Transverse colon (tissue), 4 donors: ENCODE measurements at regions not wholly inside any gene's neighbourhood (a gene's known extent, or its start where the extent isn't known, plus 50 kb on each side); places are given as distances from the start of the nearest gene placed in this dataset.

ENCODE experiments used
- DNase-seq: peaks from one replicate; pipeline ENCODE4 v3.0.0-alpha.2; 2019
- H3K27ac ChIP-seq, 4 donors: fragments of 200-600 bp; sonication (generic); 2 replicates each; pipeline ENCODE4 v1.5.1; 2016 to 2018; ENCODE audit warnings: inconsistent platforms in 4 of 4
- H3K27me3 ChIP-seq: fragments of 200-600 bp; sonication (generic); 2 replicates; pipeline ENCODE4 v1.5.1; 2017; ENCODE audit warnings: inconsistent platforms
- H3K36me3 ChIP-seq, 4 donors: fragments of 200-600 bp; sonication (generic); 2 replicates each; pipeline ENCODE4 v1.5.1; 2017 to 2019; ENCODE audit warnings: inconsistent platforms in 4 of 4
- H3K4me1 ChIP-seq, 4 donors: fragments of 200-600 bp; sonication (generic); 2 replicates each; pipeline ENCODE4 v1.5.1; 2017 to 2020; ENCODE audit warnings: inconsistent platforms in 4 of 4
- H3K4me3 ChIP-seq, 4 donors: fragments of 200-600 bp; sonication (generic); 1 replicate in 1 of 4; 2 replicates in 3 of 4; pipeline versions ENCODE4 v1.5.1 to v1.6.1; 2017 to 2019; ENCODE audit warnings: inconsistent platforms in 4 of 4
- H3K9me3 ChIP-seq, 2 donors: fragments of 200-600 bp; sonication (generic); 2 replicates each; pipeline ENCODE4 v1.5.1; 2017 to 2019; ENCODE audit warnings: inconsistent platforms in 2 of 2
- CTCF ChIP-seq, 5 experiments: fragments of 200-600 bp in 3 of 5; fragments of 450-650 bp in 2 of 5; sonication (generic) in 3 of 5; IDR thresholded peaks; 1 replicate in 2 of 5; 2 replicates in 3 of 5; pipeline ENCODE4 v1.5.1; 2016 to 2017; ENCODE audit warnings: antibody characterized with exemption in 5 of 5, inconsistent platforms in 3 of 5, mild to moderate bottlenecking in 2 of 5, moderate library complexity in 1 of 5
- EP300 ChIP-seq: sonication (generic); formaldehyde crosslinking; IDR thresholded peaks from one replicate; pipeline ENCODE4 v1.6.1; 2017; ENCODE audit warnings: antibody characterized with exemption, low read depth
- POLR2A ChIP-seq: fragments of 450-650 bp; IDR thresholded peaks from one replicate; pipeline ENCODE4 v1.6.1; 2016; ENCODE audit warnings: antibody characterized with exemption, mild to moderate bottlenecking, moderate library complexity
- POLR2AphosphoS5 ChIP-seq, 3 donors: sonication (generic); formaldehyde crosslinking; IDR thresholded peaks; one replicate each; pipeline ENCODE4 v1.6.1; 2016; ENCODE audit warnings: antibody characterized with exemption in 3 of 3
- WGBS, 2 donors: methylation state at CpG; one replicate each; pipeline ENCODE4 v1.1.5; 2018; ENCODE audit warnings: low coverage in 1 of 2; 5-methylcytosine and 5-hydroxymethylcytosine counted together
- in situ Hi-C, 4 donors: fragments of 200-750 bp; cut with MboI; loops; one replicate each; pipeline versions ENCODE4 v1.15.0 to v1.15.1; 2017; ENCODE audit warnings: low sequenced_read_pairs in 3 of 4, low pct_ligation_motif_present in 1 of 4, low pct_unique_long_range_greater_than_20kb in 1 of 4
- intact Hi-C: fragments of 100-400 bp; cut with DNase I; formaldehyde crosslinking; loops from one replicate; pipeline ENCODE4 v1.15.1; 2023; ENCODE audit warnings: low total_unique reads

DNA sequence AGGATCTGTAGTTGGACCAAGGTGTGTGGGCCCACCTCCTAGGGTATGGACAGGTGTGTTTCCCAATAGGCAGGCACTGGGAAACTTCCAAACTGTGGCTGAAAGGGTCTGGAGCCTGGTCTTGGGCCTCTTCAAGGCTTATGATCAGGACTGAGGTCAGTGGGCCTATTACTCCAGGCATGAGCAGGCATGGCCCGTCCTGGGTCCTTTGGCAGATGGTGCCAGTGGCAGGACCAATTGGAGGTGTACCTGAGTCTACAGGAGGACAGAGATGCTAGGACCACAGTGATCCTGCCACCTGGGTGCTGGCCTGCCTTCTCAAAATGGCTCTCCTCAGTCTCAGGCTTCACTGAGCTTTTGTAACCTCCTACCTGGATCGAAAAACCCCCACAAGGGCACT is 95.4 kb downstream of the RAB18 start:
- DNase-seq = no peak
- Histone ChIP-seq H3K4me1 (peaks cover 0 to 15% (median 0%) of the 10 kb centered on the region in 4 donors), H3K27me3 (no peaks in the 10 kb centered on the region), H3K4me3 (no peak overlapping the region), H3K27ac (no peak overlapping the region), H3K9me3 (no peaks in the 10 kb centered on the region), H3K36me3 (no peaks in the 10 kb centered on the region)
- intact Hi-C loops (no loop called here), in situ Hi-C loops (no loop called here)
- WGBS, 2 donors = 92% methylated on average over 1 of the region's 2 CpGs; no CpG with 5 or more reads in 1 of the 2 donors
- TF ChIP-seq POLR2A (no peak), POLR2AphosphoS5 (IDR thresholded peaks at IDR 0.05) (no peak), CTCF (IDR thresholded peaks at IDR 0.05) (no peak), EP300 (no peak)

DNA sequence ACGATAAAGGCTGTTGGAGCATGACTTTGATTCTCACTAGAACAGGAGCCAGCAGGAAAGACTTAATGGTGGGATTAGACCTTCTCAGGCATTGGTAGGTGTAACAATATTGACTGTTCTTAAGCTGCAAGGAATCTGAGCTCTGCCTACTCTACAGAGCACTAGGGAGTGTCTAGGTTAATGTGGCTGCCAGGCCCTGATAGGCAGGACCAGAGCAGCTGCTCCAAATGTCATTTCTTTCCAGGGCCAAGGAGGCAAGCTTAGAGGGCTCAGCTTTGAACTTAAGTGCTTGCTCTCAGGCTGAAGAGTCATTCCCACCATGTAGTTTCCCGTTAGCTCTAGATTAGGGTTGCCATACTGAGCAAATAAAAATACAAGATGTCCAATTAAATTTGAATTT is 96.8 kb downstream of the RAB18 start:
- H3K36me3 ChIP-seq = no peaks in the 10 kb centered on the region
- no peak for DNase-seq
- TF ChIP-seq POLR2AphosphoS5 (IDR thresholded peaks at IDR 0.05) (no peak), EP300 (no peak), CTCF (IDR thresholded peaks at IDR 0.05) (no peak), POLR2A (no peak)
- H3K4me3 ChIP-seq = no peak overlapping the region
- in situ Hi-C loops = no loop called here
- no peaks in the 10 kb centered on the region for H3K27me3 ChIP-seq
- peaks cover 0 to 15% (median 0%) of the 10 kb centered on the region in 4 donors for H3K4me1 ChIP-seq
- WGBS, 2 donors = 76 to 79% methylated on average over 2 of the region's 2 CpGs
- no peak overlapping the region for H3K27ac ChIP-seq
- intact Hi-C loops = no loop called here
- no peaks in the 10 kb centered on the region for H3K9me3 ChIP-seq

DNA sequence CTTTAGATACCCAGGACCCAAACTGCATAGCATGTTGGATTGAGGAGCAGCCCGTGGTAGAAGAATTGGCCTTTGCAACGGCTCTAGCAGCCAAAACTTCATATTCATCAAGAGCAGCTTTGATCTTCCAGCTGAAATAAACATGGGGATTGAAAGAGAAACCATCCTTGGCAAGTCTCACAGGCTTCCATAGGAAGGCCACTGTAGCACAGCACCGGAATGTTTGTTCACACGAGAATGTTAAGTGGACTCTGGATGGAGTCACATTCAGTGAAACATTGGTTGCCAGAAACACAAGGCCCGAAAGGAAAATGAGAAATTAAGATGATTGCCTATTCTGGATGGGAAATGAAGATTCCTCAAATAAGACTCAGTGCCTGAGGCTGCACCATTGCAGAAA is 97.4 kb downstream of the RAB18 start:
- Histone ChIP-seq H3K36me3 (no peaks in the 10 kb centered on the region), H3K4me1 (peaks cover 0 to 15% (median 0%) of the 10 kb centered on the region in 4 donors), H3K4me3 (no peak overlapping the region), H3K27ac (peak overlapping the region in 1 of 4 donors; percentile 8), H3K27me3 (no peaks in the 10 kb centered on the region), H3K9me3 (no peaks in the 10 kb centered on the region)
- in situ Hi-C loops (no loop called here), intact Hi-C loops (no loop called here)
- no peak for TF ChIP-seq EP300
- TF ChIP-seq POLR2A = no peak
- no peak for TF ChIP-seq POLR2AphosphoS5 (IDR thresholded peaks at IDR 0.05)
- no peak for TF ChIP-seq CTCF (IDR thresholded peaks at IDR 0.05)
- no peak for DNase-seq
- 36 to 55% methylated on average over 5 of the region's 5 CpGs for WGBS, 2 donors

- no peak for DNase-seq
- intact Hi-C loops = no loop called here
Measured at GRCh38 chr10:27601946-27602538, 97.9 kb downstream of the RAB18 start.

More at GRCh38 chr10:27601946-27602538, 97.9 kb downstream of the RAB18 start:
- WGBS, 2 donors = 37 to 52% methylated on average over 3 to 6 of the region's 6 CpGs
- Histone ChIP-seq H3K36me3 (no peaks in the 10 kb centered on the region), H3K4me1 (peaks cover 0 to 15% (median 0%) of the 10 kb centered on the region in 4 donors), H3K27ac (peak overlapping the region in 1 of 4 donors; percentile 8), H3K27me3 (no peaks in the 10 kb centered on the region), H3K9me3 (no peaks in the 10 kb centered on the region), H3K4me3 (no peak overlapping the region)
- no peak for TF ChIP-seq CTCF (IDR thresholded peaks at IDR 0.05)
- TF ChIP-seq POLR2A = no peak
- no peak for TF ChIP-seq POLR2AphosphoS5 (IDR thresholded peaks at IDR 0.05)
- no peak for TF ChIP-seq EP300
- in situ Hi-C loops = no loop called here
